NCI-H524 treated with DMSO at 0.1 percent for 48 hours (cell line): ENCODE measurements at regions not wholly inside any gene's neighbourhood (a gene's known extent, or its start where the extent isn't known, plus 50 kb on each side); places are given as distances from the start of the nearest gene placed in this dataset.

Experiments used
- DNase-seq: peaks from one replicate; lab custom pipeline; 2025; lab: John Stamatoyannopoulos, UW

- no peak for DNase-seq
These were observed 56.7 kb upstream of the ZC3H11B start for GRCh38 chr1:219669556-219669955.

DNA sequence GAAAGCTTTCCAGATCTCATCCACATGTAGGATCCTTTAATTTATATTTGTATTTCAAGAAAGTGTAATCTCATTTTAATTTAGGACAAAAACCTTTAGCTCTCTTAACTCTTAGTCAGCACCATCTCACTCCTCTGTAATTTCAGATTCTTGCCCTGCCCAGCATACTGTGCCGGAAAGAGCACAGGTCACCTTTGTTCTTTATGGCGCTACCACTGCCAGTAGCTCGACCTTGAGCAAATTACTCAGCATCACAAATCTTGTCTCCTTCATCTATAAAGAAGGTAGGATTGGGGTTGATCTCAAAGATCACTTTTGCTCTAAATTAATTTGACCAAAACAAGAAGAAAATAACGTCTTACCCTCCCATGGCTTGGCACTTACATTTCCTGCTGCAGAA lies 56.1 kb upstream of the ZC3H11B start:
- DNase-seq: no peak

DNA sequence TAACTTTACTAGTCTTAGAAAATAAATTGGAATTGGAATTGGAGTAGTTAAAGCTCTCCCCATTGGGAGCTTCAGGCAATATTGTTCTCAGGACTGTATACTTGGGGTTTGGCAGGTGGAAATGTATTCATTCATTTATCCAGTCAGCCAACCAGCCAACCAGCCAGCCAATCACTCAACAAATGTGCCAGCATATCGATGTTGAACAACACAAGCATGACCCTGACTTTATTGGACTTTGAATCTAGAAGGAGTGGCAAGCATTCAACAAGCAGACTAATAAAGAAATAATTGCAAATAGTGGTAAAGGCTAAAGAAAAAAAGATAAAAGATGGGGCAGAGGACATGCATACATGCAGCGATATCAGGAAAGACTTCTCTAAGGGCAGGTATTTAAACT lies 55.5 kb upstream of the ZC3H11B start:
- no peak for DNase-seq

GRCh38 chr1:219666242-219666641 lies 53.3 kb upstream of the ZC3H11B start:
- DNase-seq: no peak

DNA sequence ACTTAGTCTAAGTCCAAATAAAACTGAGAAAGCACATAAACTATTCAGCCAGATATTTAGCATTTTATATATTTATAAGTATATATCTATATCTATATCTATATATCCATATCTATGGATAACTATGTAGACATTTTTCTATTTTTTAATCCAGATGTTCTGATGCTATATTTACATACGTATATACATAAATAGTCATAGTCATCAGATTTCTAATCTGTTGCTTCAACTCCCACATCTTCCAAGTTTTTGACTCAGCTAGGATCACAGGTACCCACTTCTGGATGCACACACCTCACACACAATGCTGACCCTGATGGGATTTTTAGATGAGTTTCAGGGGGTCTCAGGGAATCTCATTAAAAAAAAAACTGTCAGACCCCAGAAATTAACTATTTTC lies 52.2 kb upstream of the ZC3H11B start:
- DNase-seq: no peak

DNA sequence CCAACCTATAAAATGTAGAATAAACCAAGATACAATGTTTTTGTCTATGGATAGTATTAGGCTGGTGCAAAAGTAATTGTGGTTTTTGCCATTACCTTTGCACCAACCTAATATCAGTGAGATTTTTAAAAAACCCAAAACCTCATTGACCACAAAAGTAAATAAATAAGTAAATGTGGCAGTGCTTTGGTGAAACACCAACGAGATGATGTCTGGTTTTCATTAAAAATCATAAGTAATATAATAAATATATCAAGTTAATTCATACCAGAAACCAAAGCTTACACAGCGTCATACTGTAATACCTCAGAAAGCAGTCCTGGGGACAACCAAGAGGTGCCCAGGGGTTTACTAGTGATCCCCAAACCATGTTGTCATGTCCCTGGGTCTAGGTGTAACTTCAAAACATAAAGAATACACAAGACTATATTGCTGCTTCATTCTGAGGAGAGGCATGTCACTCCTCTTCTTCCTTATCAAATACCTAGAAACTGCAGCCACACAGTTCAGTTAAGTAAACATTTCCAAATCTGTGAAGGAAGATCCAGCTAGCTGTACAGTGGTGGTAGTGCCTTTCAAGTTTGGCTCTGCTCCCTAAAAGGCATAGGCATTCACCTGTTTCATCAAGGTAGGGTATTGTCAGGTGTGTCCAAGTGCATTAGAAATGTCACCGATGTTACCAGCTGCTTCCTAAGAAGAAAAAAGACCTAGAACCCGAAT lies 51.6 kb upstream of the ZC3H11B start:
- DNase-seq: no peak
